Right lobe of liver (tissue), 4 donors: ENCODE measurements at regions not wholly inside any gene's neighbourhood (a gene's known extent, or its start where the extent isn't known, plus 50 kb on each side); places are given as distances from the start of the nearest gene placed in this dataset.

Experiments used
- POLR2A ChIP-seq: fragments of 450-650 bp; IDR thresholded peaks from one replicate; pipeline ENCODE4 v1.6.1; 2017; ENCODE audit warnings: antibody characterized with exemption, mild to moderate bottlenecking
- TF ChIP-seq, protein P1 (sequence below), 4 donors: fragments of 200-600 bp in 3 of 4; fragments of 450-650 bp in 1 of 4; IDR thresholded peaks; one replicate each; pipeline versions ENCODE4 v1.5.1 to v1.8.0; 2016 to 2022; ENCODE audit warnings: antibody characterized with exemption in 4 of 4, mild to moderate bottlenecking in 2 of 4
- donor health status: DM: no; HTN: no; CAD: no.
- donor health status: DM: no; HTN: no; CAD: no.
- donor health status: DM: no; HTN: yes; CAD: no.

DNA sequence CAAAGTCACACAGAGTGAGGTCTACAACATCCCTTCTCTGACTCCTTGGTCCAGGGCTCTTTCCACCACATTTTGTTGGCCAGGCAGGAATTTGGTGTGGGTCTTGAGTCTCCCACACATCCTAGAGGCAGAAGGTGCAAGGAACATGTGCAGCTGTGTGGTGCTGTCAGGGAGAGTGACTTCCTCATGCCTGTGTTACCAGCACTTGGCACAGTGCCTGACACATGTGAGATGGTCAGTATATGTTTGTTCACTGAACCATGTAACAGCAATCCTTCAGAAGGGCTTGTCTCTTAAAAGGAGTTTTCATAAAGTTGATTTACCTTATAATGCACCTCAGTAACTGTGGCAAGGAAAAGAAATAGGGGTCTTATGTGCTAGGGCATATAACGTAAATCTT lies 168.5 kb downstream of the CDC5L start:
- TF ChIP-seq, protein P1, sequence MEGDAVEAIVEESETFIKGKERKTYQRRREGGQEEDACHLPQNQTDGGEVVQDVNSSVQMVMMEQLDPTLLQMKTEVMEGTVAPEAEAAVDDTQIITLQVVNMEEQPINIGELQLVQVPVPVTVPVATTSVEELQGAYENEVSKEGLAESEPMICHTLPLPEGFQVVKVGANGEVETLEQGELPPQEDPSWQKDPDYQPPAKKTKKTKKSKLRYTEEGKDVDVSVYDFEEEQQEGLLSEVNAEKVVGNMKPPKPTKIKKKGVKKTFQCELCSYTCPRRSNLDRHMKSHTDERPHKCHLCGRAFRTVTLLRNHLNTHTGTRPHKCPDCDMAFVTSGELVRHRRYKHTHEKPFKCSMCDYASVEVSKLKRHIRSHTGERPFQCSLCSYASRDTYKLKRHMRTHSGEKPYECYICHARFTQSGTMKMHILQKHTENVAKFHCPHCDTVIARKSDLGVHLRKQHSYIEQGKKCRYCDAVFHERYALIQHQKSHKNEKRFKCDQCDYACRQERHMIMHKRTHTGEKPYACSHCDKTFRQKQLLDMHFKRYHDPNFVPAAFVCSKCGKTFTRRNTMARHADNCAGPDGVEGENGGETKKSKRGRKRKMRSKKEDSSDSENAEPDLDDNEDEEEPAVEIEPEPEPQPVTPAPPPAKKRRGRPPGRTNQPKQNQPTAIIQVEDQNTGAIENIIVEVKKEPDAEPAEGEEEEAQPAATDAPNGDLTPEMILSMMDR (IDR thresholded peaks at IDR 0.05) = no peak
- no peak for TF ChIP-seq POLR2A
